MCF 10A (cell line): ENCODE measurements at regions not wholly inside any gene's neighbourhood (a gene's known extent, or its start where the extent isn't known, plus 50 kb on each side); places are given as distances from the start of the nearest gene placed in this dataset.

Source experiments
- BruUV-seq: library from RNA; stranded (reverse); fragments of 400-500 nt; replicated peaks from 2 replicates; lab custom pipeline; 2021; lab: Mats Ljungman, UMichigan
- CTCF ChIA-PET: fragments of 300-600 bp; sonication (Branson Sonifier 250); formaldehyde crosslinking; extraction: SDS; loops from one replicate; lab custom pipeline; 2021; ENCODE audit warnings: antibody characterized with exemption, inconsistent platforms; lab: Yijun Ruan, JAX
- POLR2A ChIA-PET: fragments of 300-600, 350-650 bp; sonication (Branson Sonifier 250); formaldehyde crosslinking; extraction: SDS; loops from one replicate; lab custom pipeline; 2020; ENCODE audit warnings: antibody characterized with exemption, inconsistent platforms; lab: Yijun Ruan, JAX
- DNase-seq: peaks from one replicate; pipeline ENCODE4 v3.0.0-alpha.2; 2018; ENCODE audit not compliant: unreplicated experiment
- H3K27ac Mint-ChIP-seq: one replicate; pipeline ENCODE4 v1.8.0; 2022; ENCODE audit warnings: mild to moderate bottlenecking, low read depth, mixed read lengths; ENCODE audit not compliant: unreplicated experiment
- H3K27me3 Mint-ChIP-seq: one replicate; pipeline ENCODE4 v1.8.0; 2022; ENCODE audit warnings: mixed read lengths; ENCODE audit not compliant: insufficient read depth, unreplicated experiment
- H3K36me3 Mint-ChIP-seq: one replicate; pipeline ENCODE4 v1.8.0; 2022; ENCODE audit warnings: mild to moderate bottlenecking, moderate library complexity, mixed read lengths; ENCODE audit not compliant: insufficient read depth, unreplicated experiment
- H3K4me1 Mint-ChIP-seq: one replicate; pipeline ENCODE4 v1.8.0; 2022; ENCODE audit warnings: mixed read lengths; ENCODE audit not compliant: insufficient read depth, unreplicated experiment
- H3K4me3 Mint-ChIP-seq: one replicate; pipeline ENCODE4 v1.8.0; 2022; ENCODE audit warnings: mild to moderate bottlenecking, moderate library complexity, mixed read lengths; ENCODE audit not compliant: unreplicated experiment
- H3K9me3 Mint-ChIP-seq: one replicate; pipeline ENCODE4 v1.8.0; 2022; ENCODE audit warnings: mixed read lengths; ENCODE audit not compliant: unreplicated experiment
- intact Hi-C: fragments of 100-400 bp; cut with micrococcal nuclease; formaldehyde crosslinking; loops from 2 replicates; pipeline ENCODE4 v1.14.1; 2022
- TF ChIP-seq, protein P1 (sequence below): fragments of 200-600 bp; IDR thresholded peaks from one replicate; pipeline ENCODE4 v1.8.0; 2022; ENCODE audit warnings: antibody characterized with exemption, mild to moderate bottlenecking; ENCODE audit not compliant: unreplicated experiment

- CTCF ChIA-PET = interaction anchor here (0.6 to 1.5 kb wide), 2 partner anchors 40 to 123 kb away, joined by 3 to 5 read pairs; no protein-coding TSS in a partner anchor
- no peak overlapping the region for H3K27ac Mint-ChIP-seq
- H3K36me3 Mint-ChIP-seq = no peaks in the 10 kb centered on the region
- no peak overlapping the region for H3K4me3 Mint-ChIP-seq
- no peak for DNase-seq
- H3K9me3 Mint-ChIP-seq = no peaks in the 10 kb centered on the region
- BruUV-seq = no TSS peak
- peaks cover 17% of the 10 kb centered on the region for H3K4me1 Mint-ChIP-seq
- TF ChIP-seq, protein P1, sequence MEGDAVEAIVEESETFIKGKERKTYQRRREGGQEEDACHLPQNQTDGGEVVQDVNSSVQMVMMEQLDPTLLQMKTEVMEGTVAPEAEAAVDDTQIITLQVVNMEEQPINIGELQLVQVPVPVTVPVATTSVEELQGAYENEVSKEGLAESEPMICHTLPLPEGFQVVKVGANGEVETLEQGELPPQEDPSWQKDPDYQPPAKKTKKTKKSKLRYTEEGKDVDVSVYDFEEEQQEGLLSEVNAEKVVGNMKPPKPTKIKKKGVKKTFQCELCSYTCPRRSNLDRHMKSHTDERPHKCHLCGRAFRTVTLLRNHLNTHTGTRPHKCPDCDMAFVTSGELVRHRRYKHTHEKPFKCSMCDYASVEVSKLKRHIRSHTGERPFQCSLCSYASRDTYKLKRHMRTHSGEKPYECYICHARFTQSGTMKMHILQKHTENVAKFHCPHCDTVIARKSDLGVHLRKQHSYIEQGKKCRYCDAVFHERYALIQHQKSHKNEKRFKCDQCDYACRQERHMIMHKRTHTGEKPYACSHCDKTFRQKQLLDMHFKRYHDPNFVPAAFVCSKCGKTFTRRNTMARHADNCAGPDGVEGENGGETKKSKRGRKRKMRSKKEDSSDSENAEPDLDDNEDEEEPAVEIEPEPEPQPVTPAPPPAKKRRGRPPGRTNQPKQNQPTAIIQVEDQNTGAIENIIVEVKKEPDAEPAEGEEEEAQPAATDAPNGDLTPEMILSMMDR = no peak
- H3K27me3 Mint-ChIP-seq = no peaks in the 10 kb centered on the region
- POLR2A ChIA-PET = interaction anchor here (0.6 kb wide), 1 partner anchor 167 kb away, joined by 3 read pairs; no protein-coding TSS in a partner anchor
- intact Hi-C loops = no loop called here
These were observed 112.9 kb upstream of the JAG1 start for GRCh38 chr20:10786678-10787077.

DNA sequence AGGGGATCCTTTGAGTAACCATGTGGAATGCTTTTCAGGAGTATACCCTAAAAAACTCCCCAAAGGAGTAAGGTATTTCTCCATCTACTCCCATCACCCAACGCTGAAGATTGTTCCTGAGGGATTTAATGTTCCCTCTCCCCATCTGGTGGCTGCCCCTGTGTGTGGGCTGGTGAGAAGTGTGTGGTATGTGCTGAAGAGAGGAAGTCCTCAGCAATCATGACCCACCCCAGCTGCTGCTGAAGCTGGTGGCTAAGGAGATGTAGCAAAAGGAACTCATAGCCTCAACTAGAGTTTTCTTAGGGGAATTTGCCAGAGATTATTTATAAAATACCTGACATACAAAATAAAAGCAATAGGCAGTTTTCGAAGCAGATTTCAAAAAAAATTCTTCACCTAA is 114.3 kb upstream of the JAG1 start:
- BruUV-seq = no TSS peak
- ChIA-PET POLR2A (no interaction called here), CTCF (interaction anchor here (1.5 kb wide), 1 partner anchor 41 kb away, joined by 3 read pairs; no protein-coding TSS in a partner anchor)
- Mint-ChIP-seq H3K4me1 (peaks cover 17% of the 10 kb centered on the region), H3K36me3 (no peaks in the 10 kb centered on the region), H3K9me3 (no peaks in the 10 kb centered on the region), H3K27me3 (no peaks in the 10 kb centered on the region), H3K27ac (no peak overlapping the region), H3K4me3 (no peak overlapping the region)
- intact Hi-C loops = no loop called here
- DNase-seq = no peak
- TF ChIP-seq, protein P1 = no peak

- Mint-ChIP-seq H3K27ac (no peak overlapping the region), H3K36me3 (no peaks in the 10 kb centered on the region), H3K9me3 (no peaks in the 10 kb centered on the region), H3K4me3 (no peak overlapping the region), H3K27me3 (no peaks in the 10 kb centered on the region), H3K4me1 (peaks cover 17% of the 10 kb centered on the region)
- intact Hi-C loops = no loop called here
- CTCF ChIA-PET = interaction anchor here (0.6 kb wide), 1 partner anchor 88 kb away, joined by 3 read pairs; no protein-coding TSS in a partner anchor
- TF ChIP-seq, protein P1 = no peak
- DNase-seq = no peak
- BruUV-seq = no TSS peak
- POLR2A ChIA-PET = interaction anchor here (1.2 kb wide), 1 partner anchor 25 kb away, joined by 3 read pairs; no protein-coding TSS in a partner anchor
These were observed 115.1 kb upstream of the JAG1 start for GRCh38 chr20:10788877-10789276.

GRCh38 chr20:10789386-10789785 is 115.6 kb upstream of the JAG1 start:
- Mint-ChIP-seq H3K9me3 (no peaks in the 10 kb centered on the region), H3K36me3 (no peaks in the 10 kb centered on the region), H3K27ac (no peak overlapping the region), H3K4me3 (no peak overlapping the region), H3K4me1 (peaks cover 12% of the 10 kb centered on the region), H3K27me3 (no peaks in the 10 kb centered on the region)
- intact Hi-C loops = no loop called here
- DNase-seq = no peak
- TF ChIP-seq, protein P1 = no peak
- POLR2A ChIA-PET = interaction anchor here (1.1 to 1.4 kb wide), 3 partner anchors 25 to 118 kb away, joined by 3 to 4 read pairs (median 3); no protein-coding TSS in a partner anchor
- CTCF ChIA-PET = interaction anchor here (0.6 kb wide), 2 partner anchors 88 to 116 kb away, joined by 3 to 4 read pairs; partner anchors contain the start of gene JAG1
- BruUV-seq = no TSS peak
